ENCODE measurements at regions not wholly inside any gene's neighbourhood (a gene's known extent, or its start where the extent isn't known, plus 50 kb on each side); places are given as distances from the start of the nearest gene placed in this dataset.

- Histone ChIP-seq H3F3A (ENCODE audit: insufficient read depth, low read length) (peaks cover 5% of the 10 kb centered on the region; the same call in 1 of the 2 replicates), H2AFZ (ENCODE audit: low read length) (peak overlapping the region; percentile 3; the same call in 1 of the 2 replicates), H3K4me3 (ENCODE audit: low read length) (peak overlapping the region; percentile 28), H3K36me3 (replicated peaks; ENCODE audit: insufficient read depth, low read length) (no peaks in the 10 kb centered on the region), H4K20me1 (ENCODE audit: insufficient read depth, low read length) (no peaks in the 10 kb centered on the region), H3K27ac (ENCODE audit: low read length) (peak overlapping the region; percentile 34; the same call in 1 of the 2 replicates), H3K4me1 (ENCODE audit: low read length) (peaks cover 15% of the 10 kb centered on the region), H3K27me3 (replicated peaks; ENCODE audit: insufficient read depth, low read length) (0 out of 2 replicates have a peak, but pooled peaks cover 7% of the 10 kb centered on the region), H3K4me2 (ENCODE audit: low read depth, low read length) (peak overlapping the region; percentile 67), H3K9me2 (replicated peaks; ENCODE audit: insufficient read depth, low read length) (no peaks in the 10 kb centered on the region), H3K9me3 (replicated peaks; ENCODE audit: insufficient read depth, low read length) (no peaks in the 10 kb centered on the region), H3K79me2 (ENCODE audit: low read length) (no peaks in the 10 kb centered on the region), H3K9ac (ENCODE audit: low read length) (0 out of 2 replicates have a peak overlapping the region, but pooled peaks have one; percentile 1)
- DNase-seq, result peak; percentile 90
- TF ChIP-seq CTCF (IDR thresholded peaks at IDR 0.05; ENCODE audit: low read length) (peak; percentile 24; the same call in 1 of the 2 replicates), EZH2 (optimal IDR thresholded peaks at IDR 0.05; ENCODE audit: low read depth, low read length) (no peak)
Measured at GRCh38 chr3:165440380-165440779, 244.2 kb upstream of the SLITRK3 start.

GRCh38 chr3:165439765-165440164 is 243.6 kb upstream of the SLITRK3 start:
- DNase-seq, result peak; percentile 60
- Histone ChIP-seq H2AFZ (ENCODE audit: low read length) (peak overlapping the region; percentile 3; the same call in 1 of the 2 replicates), H3K4me2 (ENCODE audit: low read depth, low read length) (peak overlapping the region; percentile 67)

GRCh38 chr3:165434516-165434915 is 238.3 kb upstream of the SLITRK3 start:
- H3K9me3 ChIP-seq (replicated peaks; ENCODE audit: insufficient read depth, low read length), result no peaks in the 10 kb centered on the region
- DNase-seq, result no peak
- H3K27ac ChIP-seq (ENCODE audit: low read length), result no peak overlapping the region
- peaks cover 3% of the 10 kb centered on the region for H3K4me1 ChIP-seq (ENCODE audit: low read length)
- H3K27me3 ChIP-seq (replicated peaks; ENCODE audit: insufficient read depth, low read length), result no peaks in the 10 kb centered on the region
- no peak overlapping the region for H3K4me3 ChIP-seq (ENCODE audit: low read length)
- H3F3A ChIP-seq (ENCODE audit: insufficient read depth, low read length), result no peaks in the 10 kb centered on the region
- H3K9me2 ChIP-seq (replicated peaks; ENCODE audit: insufficient read depth, low read length), result no peaks in the 10 kb centered on the region
- no peaks in the 10 kb centered on the region for H3K79me2 ChIP-seq (ENCODE audit: low read length)
- no peak for TF ChIP-seq EZH2phosphoT487 (IDR thresholded peaks at IDR 0.05; ENCODE audit: low read length)
- H2AFZ ChIP-seq (ENCODE audit: low read length), result no peak overlapping the region
- H3K36me3 ChIP-seq (replicated peaks; ENCODE audit: insufficient read depth, low read length), result no peaks in the 10 kb centered on the region
- H4K20me1 ChIP-seq (ENCODE audit: insufficient read depth, low read length), result no peaks in the 10 kb centered on the region
- no peak overlapping the region for H3K9ac ChIP-seq (ENCODE audit: low read length)
- H3K4me2 ChIP-seq (ENCODE audit: low read depth, low read length), result no peak overlapping the region

More at GRCh38 chr3:165439765-165440164, 243.6 kb upstream of the SLITRK3 start:
- TF ChIP-seq CTCF (IDR thresholded peaks at IDR 0.05; ENCODE audit: low read length) (no peak), EZH2phosphoT487 (IDR thresholded peaks at IDR 0.05; ENCODE audit: low read length) (no peak), EZH2 (optimal IDR thresholded peaks at IDR 0.05; ENCODE audit: low read depth, low read length) (no peak)
- Histone ChIP-seq H3K4me3 (ENCODE audit: low read length) (peak overlapping the region; percentile 28), H3K27me3 (replicated peaks; ENCODE audit: insufficient read depth, low read length) (0 out of 2 replicates have a peak, but pooled peaks cover 7% of the 10 kb centered on the region), H3K9me2 (replicated peaks; ENCODE audit: insufficient read depth, low read length) (no peaks in the 10 kb centered on the region), H3K79me2 (ENCODE audit: low read length) (no peaks in the 10 kb centered on the region), H3K27ac (ENCODE audit: low read length) (peak overlapping the region; percentile 34; the same call in 1 of the 2 replicates), H3K36me3 (replicated peaks; ENCODE audit: insufficient read depth, low read length) (no peaks in the 10 kb centered on the region), H3K4me1 (ENCODE audit: low read length) (peaks cover 15% of the 10 kb centered on the region), H3K9me3 (replicated peaks; ENCODE audit: insufficient read depth, low read length) (no peaks in the 10 kb centered on the region), H3F3A (ENCODE audit: insufficient read depth, low read length) (peaks cover 5% of the 10 kb centered on the region; the same call in 1 of the 2 replicates), H4K20me1 (ENCODE audit: insufficient read depth, low read length) (no peaks in the 10 kb centered on the region), H3K9ac (ENCODE audit: low read length) (0 out of 2 replicates have a peak overlapping the region, but pooled peaks have one; percentile 1)

GRCh38 chr3:165406425-165406824 is 210.2 kb upstream of the SLITRK3 start:
- H3K9ac ChIP-seq (ENCODE audit: low read length), result no peak overlapping the region
- no peak overlapping the region for H3K4me3 ChIP-seq (ENCODE audit: low read length)
- H4K20me1 ChIP-seq (ENCODE audit: insufficient read depth, low read length), result no peaks in the 10 kb centered on the region
- DNase-seq, result no peak
- H3K79me2 ChIP-seq (ENCODE audit: low read length), result no peaks in the 10 kb centered on the region
- no peaks in the 10 kb centered on the region for H3F3A ChIP-seq (ENCODE audit: insufficient read depth, low read length)
- TF ChIP-seq EZH2 (optimal IDR thresholded peaks at IDR 0.05; ENCODE audit: low read depth, low read length) (no peak), EZH2phosphoT487 (IDR thresholded peaks at IDR 0.05; ENCODE audit: low read length) (no peak), CTCF (IDR thresholded peaks at IDR 0.05; ENCODE audit: low read length) (no peak)
- no peak overlapping the region for H2AFZ ChIP-seq (ENCODE audit: low read length)
- H3K36me3 ChIP-seq (replicated peaks; ENCODE audit: insufficient read depth, low read length), result no peaks in the 10 kb centered on the region
- H3K9me3 ChIP-seq (replicated peaks; ENCODE audit: insufficient read depth, low read length), result no peaks in the 10 kb centered on the region
- no peak overlapping the region for H3K4me2 ChIP-seq (ENCODE audit: low read depth, low read length)
- no peaks in the 10 kb centered on the region for H3K27me3 ChIP-seq (replicated peaks; ENCODE audit: insufficient read depth, low read length)
- no peaks in the 10 kb centered on the region for H3K4me1 ChIP-seq (ENCODE audit: low read length)
- no peak overlapping the region for H3K27ac ChIP-seq (ENCODE audit: low read length)
- no peaks in the 10 kb centered on the region for H3K9me2 ChIP-seq (replicated peaks; ENCODE audit: insufficient read depth, low read length)

Data from MM.1S (cell line).